Endothelial cell of umbilical vein (primary cell): ENCODE measurements at regions not wholly inside any gene's neighbourhood (a gene's known extent, or its start where the extent isn't known, plus 50 kb on each side); places are given as distances from the start of the nearest gene placed in this dataset.
"Not testable (repeated sequence)": the region's sequence is repeated elsewhere in the genome, so short reads cannot be mapped to it uniquely, and the experiment has no call there.

Experiments
- BruUV-seq: library from RNA; stranded (reverse); fragments of 400-500 nt; replicated peaks from 2 replicates; lab custom pipeline; 2021; lab: Mats Ljungman, UMichigan
- CTCF ChIA-PET: fragments of 300-600, 350-600 bp; sonication (Branson Sonifier 250); formaldehyde crosslinking; loops from one replicate; lab custom pipeline; 2021; ENCODE audit warnings: antibody characterized with exemption, inconsistent platforms; lab: Charles Lee
- POLR2A ChIA-PET: fragments of 300-600, 350-600 bp; sonication (Branson Sonifier 250); formaldehyde crosslinking; loops from one replicate; lab custom pipeline; 2021; ENCODE audit warnings: antibody characterized with exemption, inconsistent platforms; lab: Charles Lee
- DNase-seq: peaks from one replicate; pipeline ENCODE4 v3.0.0-alpha.2; 2011; ENCODE audit warnings: low read depth, low spot score
- FAIRE-seq: peaks from 2 replicates; lab custom pipeline; 2011; peaks lifted over from hg19 to GRCh38; lab: Jason Lieb, UNC
- H2AFZ ChIP-seq: 2 replicates; pipeline ENCODE4 v1.6.0; 2012; ENCODE audit warnings: low read depth, low read length, control low read depth, inconsistent platforms
- H3K27ac ChIP-seq: 2 replicates; pipeline ENCODE4 v1.5.1; 2011; ENCODE audit warnings: low read depth, mild to moderate bottlenecking, control low read depth, low read length, moderate library complexity; ENCODE audit not compliant: insufficient read depth
- H3K27me3 ChIP-seq, 2 experiments: 2 replicates each; pipeline versions ENCODE4 v1.6.0 to v1.6.1; 2011; ENCODE audit warnings: low read length in 2 of 2, mixed read lengths in 1 of 2; ENCODE audit not compliant: control insufficient read depth in 2 of 2, insufficient read depth in 2 of 2
- H3K36me3 ChIP-seq, 2 experiments: 2 replicates in 1 of 2; 3 replicates in 1 of 2; pipeline ENCODE4 v1.5.1; 2011; ENCODE audit warnings: low read length in 2 of 2, mild to moderate bottlenecking in 1 of 2, moderate library complexity in 1 of 2; ENCODE audit not compliant: control insufficient read depth in 2 of 2, insufficient read depth in 2 of 2; ENCODE audit errors: extremely low read depth in 1 of 2
- H3K4me1 ChIP-seq: 3 replicates; pipeline ENCODE4 v1.5.1; 2011; ENCODE audit warnings: mild to moderate bottlenecking, low read length; ENCODE audit not compliant: control insufficient read depth, insufficient read depth; ENCODE audit errors: extremely low read depth
- H3K4me2 ChIP-seq: 2 replicates; pipeline ENCODE4 v1.6.1; 2011; ENCODE audit warnings: low read length, control low read depth, mixed read lengths; ENCODE audit not compliant: insufficient read depth
- H3K4me3 ChIP-seq, 3 experiments: fragments of 200-600 bp in 1 of 3; sonication (generic), shearing (Covaris generic) in 1 of 3; replicated peaks in 1 of 3; 2 replicates each; pipeline ENCODE4 v1.5.1; 2011 to 2016; ENCODE audit warnings: control low read depth in 3 of 3, low read length in 3 of 3, mild to moderate bottlenecking in 2 of 3, inconsistent platforms in 1 of 3, low read depth in 1 of 3, moderate library complexity in 1 of 3; ENCODE audit not compliant: insufficient read depth in 1 of 3
- H3K79me2 ChIP-seq: 2 replicates; pipeline ENCODE4 v1.6.0; 2012; ENCODE audit warnings: low read length, inconsistent platforms; ENCODE audit not compliant: control insufficient read depth, insufficient read depth
- H3K9ac ChIP-seq: replicated peaks from 2 replicates; pipeline ENCODE3; 2011; ENCODE audit warnings: low read length, control low read depth; ENCODE audit not compliant: insufficient read depth; ENCODE audit errors: extremely low read depth
- H3K9me1 ChIP-seq: replicated peaks from 3 replicates; pipeline ENCODE4 v1.6.0; 2011; ENCODE audit warnings: mild to moderate bottlenecking, low read length; ENCODE audit not compliant: control insufficient read depth, insufficient read depth; ENCODE audit errors: extremely low read depth
- H3K9me3 ChIP-seq: replicated peaks from 2 replicates; pipeline ENCODE4 v1.5.1; 2012; ENCODE audit warnings: low read length, inconsistent platforms; ENCODE audit not compliant: control insufficient read depth, insufficient read depth
- H4K20me1 ChIP-seq: replicated peaks from 2 replicates; pipeline ENCODE3; 2011; ENCODE audit warnings: mild to moderate bottlenecking, low read length; ENCODE audit not compliant: control insufficient read depth, insufficient read depth; ENCODE audit errors: extremely low read depth
- CTCF ChIP-seq, 2 donors: IDR thresholded peaks; 1 replicate in 1 of 2; 2 replicates in 1 of 2; pipeline ENCODE4 v1.5.1; 2011; ENCODE audit warnings: low read length in 2 of 2, mild to moderate bottlenecking in 2 of 2, moderate library complexity in 2 of 2, control low read depth in 1 of 2, inconsistent platforms in 1 of 2, low read depth in 1 of 2; ENCODE audit not compliant: insufficient read depth in 1 of 2; ENCODE audit errors: extremely low read depth in 1 of 2
- JUN ChIP-seq: IDR thresholded peaks from 2 replicates; pipeline ENCODE4 v1.6.1; 2011; ENCODE audit warnings: borderline replicate concordance, low read depth; ENCODE audit not compliant: insufficient read length, insufficient read depth
- MAX ChIP-seq: IDR thresholded peaks from 2 replicates; pipeline ENCODE4 v1.6.1; 2011; ENCODE audit not compliant: insufficient read depth, insufficient read length
- MYC ChIP-seq: IDR thresholded peaks from one replicate; pipeline ENCODE4 v1.6.1; 2011; ENCODE audit warnings: mild to moderate bottlenecking, low read depth, low read length
- POLR2AphosphoS5 ChIP-seq: IDR thresholded peaks from 2 replicates; pipeline ENCODE4 v1.6.1; 2012; ENCODE audit warnings: low read depth, mild to moderate bottlenecking, control low read depth, low read length, moderate library complexity; ENCODE audit not compliant: insufficient read depth
- dilution Hi-C: fragments of 300-500 bp; cut with MboI; formaldehyde crosslinking; loops from one replicate; pipeline ENCODE4 v1.15.0; 2019; ENCODE audit warnings: low sequenced_read_pairs; ENCODE audit not compliant: extremely low pct_ligation_motif_present
- intact Hi-C: fragments of 100-400 bp; cut with micrococcal nuclease; formaldehyde crosslinking; loops from one replicate; pipeline ENCODE4 v1.10.0; 2022

GRCh38 chr5:36395260-36395659, 93.6 kb upstream of the RANBP3L start:
- DNase-seq (no peak), FAIRE-seq (no peak)
- H3K9ac ChIP-seq = no peak overlapping the region
- TF ChIP-seq JUN (no peak), POLR2AphosphoS5 (no peak), MYC (no peak), CTCF (IDR thresholded peaks at IDR 0.05; ENCODE audit: extremely low read depth in 1 of 2, insufficient read depth in 1 of 2, low read depth in 1 of 2, low read length in 2 of 2) (no peak), MAX (no peak)
- H3K27me3 ChIP-seq = no peaks in the 10 kb centered on the region
- no peaks in the 10 kb centered on the region for H3K36me3 ChIP-seq
- ChIA-PET CTCF (interaction anchor here (1.0 kb wide), 1 partner anchor 19 kb away, joined by 3 read pairs; no protein-coding TSS in a partner anchor), POLR2A (no interaction called here)
- no peak overlapping the region for H3K27ac ChIP-seq
- dilution Hi-C loops (no loop called here), intact Hi-C loops (loop anchor here (10.0 kb wide), 1 partner anchor 220 kb away; no protein-coding TSS in a partner anchor)
- no peak overlapping the region for H3K4me3 ChIP-seq
- no peaks in the 10 kb centered on the region for H4K20me1 ChIP-seq
- H2AFZ ChIP-seq = no peak overlapping the region
- no TSS peak for BruUV-seq
- no peaks in the 10 kb centered on the region for H3K79me2 ChIP-seq
- H3K4me2 ChIP-seq = no peak overlapping the region
- no peaks in the 10 kb centered on the region for H3K9me1 ChIP-seq
- no peaks in the 10 kb centered on the region for H3K4me1 ChIP-seq
- no peaks in the 10 kb centered on the region for H3K9me3 ChIP-seq

- FAIRE-seq, H3K36me3 ChIP-seq, H2AFZ ChIP-seq, dilution Hi-C loops, DNase-seq, H3K4me2 ChIP-seq, H3K9ac ChIP-seq, H3K4me3 ChIP-seq, H3K27me3 ChIP-seq, BruUV-seq, H3K79me2 ChIP-seq, H3K9me1 ChIP-seq, H3K9me3 ChIP-seq, H3K4me1 ChIP-seq, H4K20me1 ChIP-seq, POLR2A ChIA-PET, H3K27ac ChIP-seq: not testable (repeated sequence)
- intact Hi-C loops = loop anchor here (10.0 kb wide), 1 partner anchor 221 kb away; no protein-coding TSS in a partner anchor
- CTCF ChIA-PET = interaction anchor here (1.0 kb wide), 1 partner anchor 18 kb away, joined by 3 read pairs; no protein-coding TSS in a partner anchor
These were observed 94.2 kb upstream of the RANBP3L start for GRCh38 chr5:36395947-36396346.
